ENCODE measurements at regions not wholly inside any gene's neighbourhood (a gene's known extent, or its start where the extent isn't known, plus 50 kb on each side); places are given as distances from the start of the nearest gene placed in this dataset.

DNA sequence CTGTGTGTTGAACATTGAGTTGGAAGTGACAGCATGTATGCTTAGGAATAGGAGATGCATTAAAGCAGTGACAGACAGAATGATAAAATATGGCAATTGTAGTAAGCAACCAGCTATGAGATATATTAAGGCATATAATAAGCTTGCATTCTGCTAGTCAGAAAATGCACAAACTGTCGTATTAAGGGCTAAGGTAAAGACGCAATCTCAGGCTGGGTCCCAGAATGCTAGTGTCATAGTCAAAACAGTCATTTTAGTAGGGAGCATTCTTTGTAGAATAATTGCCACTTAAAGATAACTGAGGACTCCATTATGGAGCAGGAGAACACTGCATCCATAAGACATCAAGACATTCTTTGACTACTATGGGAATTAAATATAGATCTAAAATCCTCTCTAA, 1369.7 kb upstream of the C9orf72 start:
- Histone ChIP-seq H3K36me3 (ENCODE audit: low read depth) (no peaks in the 10 kb centered on the region), H3K9me2 (ENCODE audit: insufficient read depth) (no peaks in the 10 kb centered on the region), H3K27ac (no peak overlapping the region), H3K4me2 (no peak overlapping the region), H3F3A (ENCODE audit: insufficient read depth, low read depth) (no peaks in the 10 kb centered on the region), H3K4me3 (no peak overlapping the region), H2AFZ (no peak overlapping the region), H3K79me2 (ENCODE audit: low read depth) (no peaks in the 10 kb centered on the region), H3K27me3 (ENCODE audit: insufficient read depth, low read depth) (no peaks in the 10 kb centered on the region), H4K20me1 (ENCODE audit: insufficient read depth) (no peaks in the 10 kb centered on the region), H3K9me3 (ENCODE audit: insufficient read depth, low read depth) (no peaks in the 10 kb centered on the region), H3K4me1 (replicated peaks; ENCODE audit: insufficient read depth) (no peaks in the 10 kb centered on the region)
- CTCF ChIA-PET, result no interaction called here
- TF ChIP-seq, protein P1, sequence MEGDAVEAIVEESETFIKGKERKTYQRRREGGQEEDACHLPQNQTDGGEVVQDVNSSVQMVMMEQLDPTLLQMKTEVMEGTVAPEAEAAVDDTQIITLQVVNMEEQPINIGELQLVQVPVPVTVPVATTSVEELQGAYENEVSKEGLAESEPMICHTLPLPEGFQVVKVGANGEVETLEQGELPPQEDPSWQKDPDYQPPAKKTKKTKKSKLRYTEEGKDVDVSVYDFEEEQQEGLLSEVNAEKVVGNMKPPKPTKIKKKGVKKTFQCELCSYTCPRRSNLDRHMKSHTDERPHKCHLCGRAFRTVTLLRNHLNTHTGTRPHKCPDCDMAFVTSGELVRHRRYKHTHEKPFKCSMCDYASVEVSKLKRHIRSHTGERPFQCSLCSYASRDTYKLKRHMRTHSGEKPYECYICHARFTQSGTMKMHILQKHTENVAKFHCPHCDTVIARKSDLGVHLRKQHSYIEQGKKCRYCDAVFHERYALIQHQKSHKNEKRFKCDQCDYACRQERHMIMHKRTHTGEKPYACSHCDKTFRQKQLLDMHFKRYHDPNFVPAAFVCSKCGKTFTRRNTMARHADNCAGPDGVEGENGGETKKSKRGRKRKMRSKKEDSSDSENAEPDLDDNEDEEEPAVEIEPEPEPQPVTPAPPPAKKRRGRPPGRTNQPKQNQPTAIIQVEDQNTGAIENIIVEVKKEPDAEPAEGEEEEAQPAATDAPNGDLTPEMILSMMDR (conservative IDR thresholded peaks at IDR 0.05), result no peak
- no peak for TF ChIP-seq EZH2 (IDR thresholded peaks at IDR 0.05; ENCODE audit: low read depth)
- no TSS peak for BruUV-seq (replicated peaks)
- POLR2A ChIA-PET (ENCODE audit: unreplicated experiment), result no interaction called here
- intact Hi-C loops (cut with micrococcal nuclease; ENCODE audit: unreplicated experiment), result no loop called here
- DNase-seq, result no peak

DNA sequence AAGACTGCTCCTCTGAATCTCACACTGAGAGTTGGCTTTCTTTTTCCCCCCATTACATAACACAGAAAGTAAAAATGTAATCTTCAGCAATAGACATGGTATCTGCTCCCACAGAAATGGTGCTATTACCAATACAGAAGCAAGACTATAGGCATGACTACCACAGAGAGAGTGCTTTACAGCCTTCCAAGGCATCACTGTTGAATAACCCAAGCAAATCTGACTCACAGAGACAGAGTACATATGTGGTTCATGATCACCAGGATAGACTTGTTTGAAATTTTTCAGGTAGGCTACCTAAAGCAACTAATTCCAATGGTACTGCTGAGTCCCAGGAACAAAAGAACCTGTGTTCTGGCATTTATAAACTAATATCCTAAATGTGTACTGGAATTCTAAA, 1373.4 kb upstream of the C9orf72 start:
- no peaks in the 10 kb centered on the region for H3K4me1 ChIP-seq (replicated peaks; ENCODE audit: insufficient read depth)
- intact Hi-C loops (cut with micrococcal nuclease; ENCODE audit: unreplicated experiment), result no loop called here
- H3K4me3 ChIP-seq, result no peak overlapping the region
- H3K36me3 ChIP-seq (ENCODE audit: low read depth), result no peaks in the 10 kb centered on the region
- ChIA-PET POLR2A (ENCODE audit: unreplicated experiment) (no interaction called here), CTCF (no interaction called here)
- TF ChIP-seq, protein P1 (conservative IDR thresholded peaks at IDR 0.05), result no peak
- no peak for TF ChIP-seq EZH2 (IDR thresholded peaks at IDR 0.05; ENCODE audit: low read depth)
- DNase-seq, result no peak
- H4K20me1 ChIP-seq (ENCODE audit: insufficient read depth), result no peaks in the 10 kb centered on the region
- H3K9me2 ChIP-seq (ENCODE audit: insufficient read depth), result no peaks in the 10 kb centered on the region
- H3K4me2 ChIP-seq, result no peak overlapping the region
- H3K27ac ChIP-seq, result no peak overlapping the region
- no peaks in the 10 kb centered on the region for H3K79me2 ChIP-seq (ENCODE audit: low read depth)
- BruUV-seq (replicated peaks), result no TSS peak
- H3K9me3 ChIP-seq (ENCODE audit: insufficient read depth, low read depth), result no peaks in the 10 kb centered on the region
- H2AFZ ChIP-seq, result no peak overlapping the region
- H3F3A ChIP-seq (ENCODE audit: insufficient read depth, low read depth), result no peaks in the 10 kb centered on the region
- H3K27me3 ChIP-seq (ENCODE audit: insufficient read depth, low read depth), result no peaks in the 10 kb centered on the region

DNA sequence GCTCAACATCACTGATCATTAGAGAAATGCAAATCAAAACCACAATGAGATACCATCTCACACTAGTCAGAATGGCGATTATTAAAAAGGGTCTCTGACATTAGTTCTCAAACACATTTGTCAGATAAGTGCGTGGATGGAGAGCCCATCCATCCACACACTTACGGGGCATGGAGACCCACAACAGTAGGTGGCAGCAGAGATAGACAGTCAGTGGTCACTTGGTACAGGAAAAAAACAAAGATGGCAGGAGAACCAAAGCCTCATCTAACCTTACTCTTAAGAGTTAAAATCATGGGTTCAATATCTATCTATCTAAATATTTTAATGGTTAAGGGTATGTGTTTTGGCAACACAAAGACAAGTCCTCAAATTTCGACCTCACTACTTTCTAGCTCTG, 1378.7 kb upstream of the C9orf72 start:
- H4K20me1 ChIP-seq (ENCODE audit: insufficient read depth), result no peaks in the 10 kb centered on the region
- H3K36me3 ChIP-seq (ENCODE audit: low read depth), result no peaks in the 10 kb centered on the region
- H3K9me2 ChIP-seq (ENCODE audit: insufficient read depth), result no peaks in the 10 kb centered on the region
- no peak for TF ChIP-seq EZH2 (IDR thresholded peaks at IDR 0.05; ENCODE audit: low read depth)
- TF ChIP-seq, protein P1 (conservative IDR thresholded peaks at IDR 0.05), result no peak
- H3K9me3 ChIP-seq (ENCODE audit: insufficient read depth, low read depth), result no peaks in the 10 kb centered on the region
- H3K27ac ChIP-seq, result no peak overlapping the region
- H3F3A ChIP-seq (ENCODE audit: insufficient read depth, low read depth), result no peaks in the 10 kb centered on the region
- no peak for DNase-seq
- H3K79me2 ChIP-seq (ENCODE audit: low read depth), result no peaks in the 10 kb centered on the region
- H3K4me1 ChIP-seq (replicated peaks; ENCODE audit: insufficient read depth), result no peaks in the 10 kb centered on the region
- BruUV-seq (replicated peaks), result no TSS peak
- POLR2A ChIA-PET (ENCODE audit: unreplicated experiment), result no interaction called here
- no peak overlapping the region for H3K4me2 ChIP-seq
- no peak overlapping the region for H3K4me3 ChIP-seq
- CTCF ChIA-PET, result no interaction called here
- no peak overlapping the region for H2AFZ ChIP-seq
- no peaks in the 10 kb centered on the region for H3K27me3 ChIP-seq (ENCODE audit: insufficient read depth, low read depth)
- intact Hi-C loops (cut with micrococcal nuclease; ENCODE audit: unreplicated experiment), result no loop called here

All from PC-9 (cell line).